CD4-positive, alpha-beta T cell treated with Interleukin-15 for 1 hour (primary cell): ENCODE measurements at regions not wholly inside any gene's neighbourhood (a gene's known extent, or its start where the extent isn't known, plus 50 kb on each side); places are given as distances from the start of the nearest gene placed in this dataset.

ENCODE experiments used
- DNase-seq: peaks from one replicate; pipeline ENCODE4 v3.0.0-alpha.2; 2020

- DNase-seq: no peak
Observed at GRCh38 chr21:14607262-14607661, 61.1 kb upstream of the SAMSN1 start.

DNA sequence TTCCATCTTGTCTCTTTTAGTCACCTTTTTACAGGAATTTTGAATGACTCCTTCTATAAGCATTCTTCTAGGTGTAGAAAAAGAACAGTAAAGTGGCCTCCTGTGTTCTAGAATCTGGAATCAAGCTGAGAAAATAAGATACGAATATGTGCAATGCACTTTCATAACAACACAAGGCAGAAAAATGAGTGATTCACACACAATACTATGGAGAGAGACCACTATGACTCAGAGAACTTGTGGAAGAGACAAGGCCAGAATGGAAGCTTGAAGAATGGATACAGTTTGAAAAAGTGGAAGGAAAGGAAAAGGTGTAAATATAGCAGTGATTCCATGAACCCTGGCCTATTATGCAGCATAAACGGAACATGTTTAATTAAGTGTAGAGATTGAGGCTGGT is 57.1 kb upstream of the SAMSN1 start:
- DNase-seq: no peak

DNA sequence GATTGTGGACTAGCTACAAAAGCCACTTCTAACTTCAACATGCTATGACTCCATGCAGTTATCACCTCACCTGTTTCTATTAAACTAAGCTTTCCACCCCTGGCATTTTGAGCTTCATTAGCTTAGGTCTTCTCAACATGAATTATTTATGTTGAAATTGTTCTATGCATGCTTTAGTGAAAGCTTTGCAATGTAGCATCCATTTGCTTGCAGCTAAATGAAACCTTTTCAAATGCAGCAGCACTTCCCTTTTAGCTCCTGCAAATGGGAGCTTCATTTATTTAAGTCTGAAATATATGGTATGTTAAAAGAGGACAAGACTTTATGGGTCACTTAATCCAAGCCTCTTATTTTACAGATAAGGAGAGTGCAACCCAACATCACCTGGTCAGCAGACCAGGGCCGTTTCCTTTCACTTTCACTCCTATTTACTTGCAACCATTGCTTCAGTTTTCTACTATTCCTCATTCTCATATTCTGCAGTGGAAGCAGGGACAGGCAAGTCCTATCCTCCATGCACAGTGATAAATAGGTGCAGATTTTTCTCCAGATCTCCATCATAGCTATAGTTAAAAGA is 56.4 kb upstream of the SAMSN1 start:
- no peak for DNase-seq

- DNase-seq: no peak
Observed at GRCh38 chr21:14600569-14601297, 54.6 kb upstream of the SAMSN1 start.

DNA sequence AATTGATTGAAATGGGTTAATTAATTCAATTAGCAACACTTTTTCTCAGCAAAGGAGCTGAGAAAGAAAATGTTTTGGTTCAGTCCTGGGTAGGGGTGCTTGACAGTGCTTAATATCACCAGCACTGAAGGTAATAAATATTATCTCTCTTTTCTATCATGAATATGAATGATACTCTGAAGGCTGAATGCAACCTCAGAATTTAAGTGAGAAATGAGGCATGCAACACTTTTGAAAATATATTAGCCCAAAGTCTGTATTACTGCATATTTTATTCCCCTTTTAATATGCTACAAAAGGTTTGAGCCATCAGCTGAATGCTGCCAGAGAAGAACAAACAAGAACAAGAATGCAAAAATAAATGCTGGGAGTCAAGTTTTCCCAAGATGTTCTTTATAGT is 52.0 kb upstream of the SAMSN1 start:
- no peak for DNase-seq
